ENCODE measurements at regions not wholly inside any gene's neighbourhood (a gene's known extent, or its start where the extent isn't known, plus 50 kb on each side); places are given as distances from the start of the nearest gene placed in this dataset.

GRCh38 chr5:67379753-67380152 lies 183.2 kb upstream of the CD180 start:
- Histone ChIP-seq H3K4me1 (no peaks in the 10 kb centered on the region), H3K4me3 (no peak overlapping the region), H3K9me3 (no peaks in the 10 kb centered on the region), H3K27ac (no peak overlapping the region), H3K27me3 (no peaks in the 10 kb centered on the region), H3K36me3 (no peaks in the 10 kb centered on the region)
- TF ChIP-seq, protein P1, sequence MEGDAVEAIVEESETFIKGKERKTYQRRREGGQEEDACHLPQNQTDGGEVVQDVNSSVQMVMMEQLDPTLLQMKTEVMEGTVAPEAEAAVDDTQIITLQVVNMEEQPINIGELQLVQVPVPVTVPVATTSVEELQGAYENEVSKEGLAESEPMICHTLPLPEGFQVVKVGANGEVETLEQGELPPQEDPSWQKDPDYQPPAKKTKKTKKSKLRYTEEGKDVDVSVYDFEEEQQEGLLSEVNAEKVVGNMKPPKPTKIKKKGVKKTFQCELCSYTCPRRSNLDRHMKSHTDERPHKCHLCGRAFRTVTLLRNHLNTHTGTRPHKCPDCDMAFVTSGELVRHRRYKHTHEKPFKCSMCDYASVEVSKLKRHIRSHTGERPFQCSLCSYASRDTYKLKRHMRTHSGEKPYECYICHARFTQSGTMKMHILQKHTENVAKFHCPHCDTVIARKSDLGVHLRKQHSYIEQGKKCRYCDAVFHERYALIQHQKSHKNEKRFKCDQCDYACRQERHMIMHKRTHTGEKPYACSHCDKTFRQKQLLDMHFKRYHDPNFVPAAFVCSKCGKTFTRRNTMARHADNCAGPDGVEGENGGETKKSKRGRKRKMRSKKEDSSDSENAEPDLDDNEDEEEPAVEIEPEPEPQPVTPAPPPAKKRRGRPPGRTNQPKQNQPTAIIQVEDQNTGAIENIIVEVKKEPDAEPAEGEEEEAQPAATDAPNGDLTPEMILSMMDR (IDR thresholded peaks at IDR 0.05): no peak
- DNase-seq (ENCODE audit: low spot score): no peak

- H3K27me3 ChIP-seq: no peaks in the 10 kb centered on the region
- H3K4me1 ChIP-seq: no peaks in the 10 kb centered on the region
- TF ChIP-seq, protein P1 (IDR thresholded peaks at IDR 0.05): no peak
- H3K27ac ChIP-seq: no peak overlapping the region
- H3K4me3 ChIP-seq: no peak overlapping the region
- H3K36me3 ChIP-seq: no peaks in the 10 kb centered on the region
- no peak for DNase-seq (ENCODE audit: low spot score)
- no peaks in the 10 kb centered on the region for H3K9me3 ChIP-seq
Measured at GRCh38 chr5:67378256-67378655, 181.7 kb upstream of the CD180 start.

GRCh38 chr5:67377631-67378030 lies 181.0 kb upstream of the CD180 start:
- TF ChIP-seq, protein P1 (IDR thresholded peaks at IDR 0.05): no peak
- no peak overlapping the region for H3K27ac ChIP-seq
- no peak for DNase-seq (ENCODE audit: low spot score)
- no peaks in the 10 kb centered on the region for H3K27me3 ChIP-seq
- H3K4me3 ChIP-seq: no peak overlapping the region
- H3K9me3 ChIP-seq: no peaks in the 10 kb centered on the region
- H3K4me1 ChIP-seq: no peaks in the 10 kb centered on the region
- H3K36me3 ChIP-seq: no peaks in the 10 kb centered on the region

DNA sequence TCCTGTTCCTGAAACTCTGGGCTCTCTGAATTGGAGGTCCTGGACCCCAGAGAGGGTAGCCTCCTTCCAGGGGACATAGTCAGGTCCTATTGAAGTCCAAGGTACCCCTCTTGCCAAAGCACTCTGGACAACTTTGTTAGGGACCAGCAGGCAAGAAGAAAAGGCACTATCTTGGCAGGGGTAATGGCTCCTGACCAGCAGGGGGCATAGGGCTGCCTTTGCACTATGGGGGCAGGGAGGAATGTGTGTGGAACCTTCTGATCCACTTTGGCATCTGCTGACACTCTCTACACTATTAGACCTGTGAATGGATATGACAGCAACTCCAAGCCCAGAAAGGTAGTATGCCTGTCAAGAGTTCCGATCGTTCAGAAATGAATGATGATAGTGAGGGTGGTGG lies 179.0 kb upstream of the CD180 start:
- Histone ChIP-seq H3K27me3 (no peaks in the 10 kb centered on the region), H3K4me1 (no peaks in the 10 kb centered on the region), H3K27ac (no peak overlapping the region), H3K36me3 (no peaks in the 10 kb centered on the region), H3K4me3 (no peak overlapping the region), H3K9me3 (no peaks in the 10 kb centered on the region)
- no peak for DNase-seq (ENCODE audit: low spot score)
- TF ChIP-seq, protein P1 (IDR thresholded peaks at IDR 0.05): no peak

DNA sequence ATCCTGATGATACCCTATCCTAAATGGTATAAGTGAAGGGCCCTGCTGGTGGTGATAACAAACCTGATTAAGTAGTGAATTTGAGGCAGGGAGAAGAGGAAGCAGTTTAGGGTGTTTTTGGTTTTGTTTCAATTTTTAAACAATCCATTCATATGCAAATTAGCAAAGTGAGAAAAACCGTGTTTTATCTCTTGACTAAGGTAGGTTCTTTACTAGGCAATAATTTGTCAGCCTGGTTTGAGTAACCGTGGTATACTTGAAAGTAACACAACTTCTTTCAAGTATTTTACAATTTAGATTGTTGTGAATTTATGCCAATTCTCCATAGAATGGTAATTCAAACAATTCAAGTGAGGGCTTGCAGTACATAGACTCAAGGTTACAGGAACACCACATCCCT lies 177.8 kb upstream of the CD180 start:
- Histone ChIP-seq H3K27me3 (no peaks in the 10 kb centered on the region), H3K9me3 (no peaks in the 10 kb centered on the region), H3K4me3 (no peak overlapping the region), H3K27ac (no peak overlapping the region), H3K36me3 (no peaks in the 10 kb centered on the region), H3K4me1 (no peaks in the 10 kb centered on the region)
- TF ChIP-seq, protein P1 (IDR thresholded peaks at IDR 0.05): no peak
- DNase-seq (ENCODE audit: low spot score): no peak

- no peak overlapping the region for H3K4me3 ChIP-seq
- H3K9me3 ChIP-seq: no peaks in the 10 kb centered on the region
- H3K36me3 ChIP-seq: no peaks in the 10 kb centered on the region
- H3K27me3 ChIP-seq: no peaks in the 10 kb centered on the region
- TF ChIP-seq, protein P1 (IDR thresholded peaks at IDR 0.05): no peak
- H3K4me1 ChIP-seq: no peaks in the 10 kb centered on the region
- DNase-seq (ENCODE audit: low spot score): no peak
- H3K27ac ChIP-seq: no peak overlapping the region
Measured at GRCh38 chr5:67373518-67373917, 176.9 kb upstream of the CD180 start.

Data from right atrium auricular region (tissue), 2 donors.